GM18498 (cell line): ENCODE measurements at regions not wholly inside any gene's neighbourhood (a gene's known extent, or its start where the extent isn't known, plus 50 kb on each side); places are given as distances from the start of the nearest gene placed in this dataset.
"Not testable (repeated sequence)": the region's sequence is repeated elsewhere in the genome, so short reads cannot be mapped to it uniquely, and the experiment has no call there.

Experiments
- ATAC-seq: cut with Tn5 transposase; IDR thresholded peaks from one replicate; pipeline ENCODE4 v1.9.1; 2021; ENCODE audit warnings: mild to moderate bottlenecking, moderate library complexity; ENCODE audit not compliant: unreplicated experiment

- no peak for ATAC-seq
Observed at GRCh38 chr6:68575765-68576439, 59.2 kb upstream of the ADGRB3 start.

DNA sequence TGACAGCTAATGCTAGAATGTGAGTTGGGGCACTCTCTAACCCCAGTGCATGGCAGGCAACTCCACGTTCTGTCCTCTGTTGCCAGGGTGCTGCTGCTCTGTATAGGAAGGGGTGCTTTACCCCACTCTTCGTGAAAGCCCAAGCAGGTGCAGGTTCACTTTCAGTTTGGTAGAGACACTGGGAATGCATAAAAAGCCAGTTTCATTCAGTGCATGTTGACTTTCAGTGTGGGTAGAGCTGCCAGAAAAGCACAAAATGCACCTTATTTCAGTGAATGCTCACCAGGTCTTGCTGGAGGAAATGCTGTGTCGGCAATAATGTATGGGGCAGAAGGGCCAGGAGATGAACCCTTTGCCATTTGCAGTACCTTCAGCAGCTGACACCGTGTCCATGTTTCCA is 62.1 kb upstream of the ADGRB3 start:
- no peak for ATAC-seq

DNA sequence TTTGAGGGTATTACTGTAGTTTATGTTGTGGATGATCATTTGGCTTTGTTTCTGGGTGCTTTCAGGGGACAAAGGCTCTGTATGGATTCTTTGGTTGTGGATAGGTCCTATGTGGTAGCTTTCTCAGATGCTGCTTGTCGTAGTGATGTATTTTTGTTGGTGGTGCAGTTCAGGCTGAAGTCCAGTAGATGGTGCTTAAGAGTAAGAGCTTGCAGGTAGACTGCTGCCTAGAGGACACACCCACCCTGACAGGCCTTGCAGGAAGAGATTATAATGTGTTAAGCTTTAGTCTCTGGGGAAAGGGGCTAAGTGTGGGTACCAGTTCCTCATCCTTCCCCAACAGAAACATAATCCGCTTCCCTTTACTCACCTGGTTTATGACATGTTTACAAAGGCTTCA is 62.6 kb upstream of the ADGRB3 start:
- ATAC-seq, result no peak

GRCh38 chr6:68559716-68560115 is 75.4 kb upstream of the ADGRB3 start:
- no peak for ATAC-seq

DNA sequence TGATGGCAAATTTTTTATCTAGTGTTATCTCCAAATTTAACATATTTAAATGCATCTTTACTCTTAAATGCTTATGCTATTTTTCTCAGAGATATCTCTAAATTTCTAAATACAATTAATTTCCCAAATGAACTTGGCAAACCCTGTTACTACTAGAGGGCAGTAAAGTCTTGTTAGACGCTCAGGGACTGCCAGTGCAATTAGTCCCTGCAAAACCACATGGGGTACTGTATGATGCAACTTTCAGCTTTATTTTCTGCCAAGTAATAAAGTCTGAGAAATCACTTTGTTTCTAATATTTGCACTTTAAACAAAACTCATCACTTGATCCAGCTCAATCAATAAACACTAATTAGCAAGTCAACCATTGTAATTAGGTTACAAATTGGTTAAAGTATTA is 76.0 kb upstream of the ADGRB3 start:
- no peak for ATAC-seq

DNA sequence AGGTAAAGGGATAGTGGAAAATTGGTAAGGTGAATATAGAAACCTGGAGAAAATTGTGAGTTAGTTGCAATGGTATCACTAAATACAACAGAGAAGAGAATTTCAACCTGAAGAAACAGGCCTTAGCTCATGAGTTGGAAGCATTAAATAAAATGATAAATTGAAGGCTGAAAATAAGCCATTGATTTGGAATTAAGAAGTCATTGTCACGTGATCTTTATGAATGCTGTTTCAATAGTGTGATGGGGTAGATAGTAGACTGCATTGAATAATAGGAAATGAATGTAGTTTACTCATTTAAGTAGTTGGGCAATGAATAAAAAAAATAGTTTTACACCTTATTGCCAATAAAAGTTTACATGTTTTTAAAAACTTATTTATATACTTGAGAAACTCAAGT is 88.5 kb upstream of the ADGRB3 start:
- no peak for ATAC-seq

GRCh38 chr6:68544450-68544849 is 90.6 kb upstream of the ADGRB3 start:
- ATAC-seq, result no peak

- no peak for ATAC-seq
Observed at GRCh38 chr6:68533339-68533795, 101.7 kb upstream of the ADGRB3 start.

DNA sequence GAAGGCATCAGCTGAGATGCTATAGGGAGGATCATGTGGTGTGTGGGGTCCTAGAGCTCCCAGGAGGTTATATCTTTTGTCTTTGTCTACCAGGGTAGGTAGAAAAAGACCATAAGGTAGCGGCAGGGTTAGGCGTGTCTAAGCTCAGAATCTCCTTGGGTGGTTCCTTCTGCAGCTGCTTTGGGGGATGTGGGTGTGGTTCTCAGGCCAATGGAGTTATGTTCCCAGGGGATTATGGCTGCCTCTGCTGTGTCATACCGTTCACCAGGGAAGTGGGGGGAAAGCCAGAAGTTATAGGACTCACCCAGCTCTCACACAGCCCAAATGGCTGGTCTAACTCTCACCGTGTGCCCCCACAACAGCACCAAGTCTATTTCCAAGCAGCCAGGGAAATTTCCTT is 107.4 kb upstream of the ADGRB3 start:
- ATAC-seq, result no peak

DNA sequence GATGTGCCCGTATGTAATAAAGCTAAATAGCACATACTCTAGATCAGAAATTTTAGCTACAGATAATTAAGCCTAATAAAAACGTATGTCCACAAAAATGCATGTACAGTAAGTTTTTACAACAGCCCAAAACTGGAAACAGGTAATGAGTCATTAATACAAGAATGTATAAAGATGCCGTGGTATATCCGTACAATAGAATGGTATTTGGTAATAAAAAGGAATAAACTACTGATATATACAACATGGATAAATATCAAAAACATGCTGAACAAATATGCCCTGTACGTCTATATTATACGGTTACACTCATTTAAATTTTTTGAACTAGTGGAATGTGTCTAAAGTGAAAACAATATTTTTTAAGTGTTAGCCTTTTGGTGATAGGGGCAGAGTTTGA is 128.2 kb upstream of the ADGRB3 start:
- ATAC-seq, result no peak

- ATAC-seq, result no peak
Observed at GRCh38 chr6:68502946-68503345, 132.1 kb upstream of the ADGRB3 start.

GRCh38 chr6:68497927-68498326 is 137.2 kb upstream of the ADGRB3 start:
- ATAC-seq, result no peak

- not testable (repeated sequence) for ATAC-seq
Observed at GRCh38 chr6:68494880-68495279, 140.2 kb upstream of the ADGRB3 start.

DNA sequence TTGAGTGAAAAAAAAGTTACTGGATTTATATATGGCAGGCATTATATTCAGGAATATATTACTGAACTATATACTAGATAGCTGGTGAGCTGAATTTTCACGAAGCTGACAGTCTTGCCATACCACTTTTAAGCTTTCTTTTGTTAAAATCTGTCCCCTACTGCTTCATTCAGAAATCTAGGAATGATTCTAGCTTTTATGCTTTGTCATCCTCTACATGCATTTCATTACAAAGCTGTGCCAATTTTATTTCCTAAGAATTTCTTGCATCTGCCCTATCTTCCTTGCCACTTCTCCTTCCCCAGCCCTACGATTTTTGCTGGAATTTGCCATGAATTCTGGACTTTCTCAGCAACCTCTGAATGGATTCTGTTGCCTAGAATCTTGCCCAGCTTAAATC is 158.5 kb upstream of the ADGRB3 start:
- no peak for ATAC-seq

DNA sequence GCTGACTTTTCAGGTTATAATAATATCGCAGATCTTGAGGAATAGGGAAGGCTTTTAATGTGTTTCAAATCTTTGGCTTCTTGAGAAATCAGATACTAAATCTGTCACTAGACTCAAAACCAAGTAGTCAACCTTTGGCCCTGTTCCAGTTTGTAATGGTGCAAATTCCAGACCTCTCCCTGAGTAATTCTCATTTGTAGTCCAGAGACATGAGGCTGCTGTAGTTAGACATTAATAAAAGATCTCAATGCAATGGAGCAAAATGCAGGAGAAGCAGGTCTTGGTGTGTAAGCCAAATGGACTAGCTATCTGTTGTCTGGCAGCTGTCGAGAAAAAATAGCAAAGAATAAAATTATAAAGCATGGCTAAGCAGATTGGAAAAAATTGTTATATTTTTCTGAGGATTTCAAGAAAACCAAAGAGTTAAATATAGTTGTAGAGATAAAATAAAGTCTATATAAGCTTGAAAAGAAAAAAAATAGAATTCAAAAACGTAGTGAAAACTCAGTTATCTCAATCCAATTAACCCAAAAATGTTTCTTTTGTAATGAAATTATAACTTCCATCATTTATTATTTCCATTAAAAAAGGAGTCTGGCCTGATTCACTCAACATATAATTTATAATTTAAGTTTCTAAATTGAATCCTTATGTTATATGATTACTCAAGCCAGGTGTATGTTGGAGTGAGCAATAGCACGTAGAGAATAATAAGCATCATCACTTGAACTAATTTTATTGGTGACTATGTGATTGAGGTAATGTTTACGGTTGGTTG is 161.5 kb upstream of the ADGRB3 start:
- no peak for ATAC-seq

GRCh38 chr6:68468244-68468884 is 166.7 kb upstream of the ADGRB3 start:
- no peak for ATAC-seq

DNA sequence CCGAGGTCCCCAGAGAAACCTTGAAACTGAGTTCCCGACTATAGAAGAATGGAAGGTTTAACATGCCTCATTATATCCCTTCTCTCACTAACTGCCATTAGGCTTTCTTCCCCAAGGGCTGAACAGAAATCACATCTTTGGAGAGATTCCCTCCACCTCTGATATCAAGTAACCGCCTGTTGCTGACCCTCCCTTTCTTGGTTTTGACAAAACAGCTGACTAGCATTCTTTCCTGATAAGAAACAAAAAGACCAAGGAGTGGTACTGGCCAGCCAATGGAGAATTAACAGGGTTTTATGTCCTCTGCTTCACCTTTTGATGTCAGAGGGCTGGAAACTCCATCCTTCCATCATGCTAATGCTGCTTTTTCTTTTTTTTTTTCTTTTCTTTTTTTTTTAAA is 176.6 kb upstream of the ADGRB3 start:
- ATAC-seq, result no peak

DNA sequence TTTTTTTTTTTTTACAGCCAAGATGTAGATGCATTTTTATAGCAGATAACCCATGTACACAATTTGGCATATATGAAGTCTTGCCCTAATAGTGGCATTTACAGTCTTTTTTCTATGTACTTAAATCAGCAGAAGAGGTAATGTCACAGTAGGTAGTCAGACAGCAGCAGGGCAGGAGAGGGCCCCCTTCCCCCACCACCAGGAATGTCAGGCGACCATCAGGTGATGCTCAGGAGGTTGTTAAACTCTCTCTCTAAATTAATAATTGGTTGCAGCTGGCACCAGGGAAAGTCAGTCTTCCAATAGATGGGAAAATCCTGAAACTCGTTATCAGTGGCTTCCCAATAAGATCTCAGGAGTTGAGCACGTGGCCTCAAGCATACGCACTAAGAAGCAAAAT is 188.0 kb upstream of the ADGRB3 start:
- ATAC-seq, result no peak

DNA sequence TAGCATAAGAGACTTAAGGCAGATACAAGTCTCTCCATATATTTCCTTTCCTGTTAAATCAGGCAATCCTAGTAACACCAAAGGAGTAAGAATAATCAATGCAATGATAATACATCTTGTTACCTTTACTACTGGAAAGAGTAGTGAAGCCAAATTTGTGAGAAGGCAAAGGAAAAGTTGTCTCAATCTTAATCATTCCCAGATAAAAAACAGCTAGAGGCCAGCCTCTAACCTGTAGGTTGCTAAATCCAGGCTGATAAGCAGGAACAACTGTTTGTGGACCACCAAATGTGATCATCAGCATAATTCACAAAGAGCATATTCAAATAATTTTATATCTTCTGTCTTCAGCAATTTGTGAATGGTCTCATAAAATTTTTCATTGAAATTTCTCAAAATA is 189.2 kb upstream of the ADGRB3 start:
- no peak for ATAC-seq

DNA sequence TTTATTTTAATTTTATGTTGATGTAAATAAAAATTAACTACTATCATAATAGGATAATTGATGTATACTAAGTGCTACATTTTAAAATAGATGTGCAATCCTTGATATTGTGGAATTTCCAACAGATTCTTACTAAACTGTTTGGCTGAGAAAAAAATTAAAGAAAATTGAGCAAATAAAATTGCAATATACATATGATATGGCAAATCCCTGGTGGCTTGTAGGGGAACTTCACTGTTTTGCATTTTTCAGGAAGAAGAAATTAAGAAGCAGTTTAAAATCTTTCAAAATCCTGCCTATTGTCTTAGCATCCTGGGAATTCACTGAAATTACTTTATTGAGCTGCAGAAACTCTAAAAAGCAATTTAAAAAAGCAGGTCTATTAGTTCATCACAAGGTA is 191.4 kb upstream of the ADGRB3 start:
- no peak for ATAC-seq

DNA sequence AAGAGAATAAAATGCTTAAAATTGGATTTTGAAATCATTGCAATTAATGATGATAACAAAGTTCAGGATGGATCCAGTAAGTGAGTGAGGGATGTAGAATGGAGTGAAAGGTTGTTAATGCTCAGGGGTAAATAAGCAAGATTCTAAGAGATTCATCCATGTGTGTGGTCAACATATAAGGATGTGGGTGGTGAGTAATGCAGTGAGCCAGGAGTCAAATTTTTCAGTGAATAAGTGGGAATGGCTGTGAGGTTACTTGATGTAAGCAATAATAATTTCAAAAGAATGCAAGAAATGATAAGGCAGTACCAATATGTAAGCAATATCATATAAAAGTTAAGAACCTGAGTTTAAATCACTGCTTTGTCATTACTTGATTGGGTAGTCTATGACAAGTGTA is 207.5 kb upstream of the ADGRB3 start:
- no peak for ATAC-seq

- no peak for ATAC-seq
Observed at GRCh38 chr6:68410021-68410420, 225.1 kb upstream of the ADGRB3 start.
